ENCODE measurements at regions not wholly inside any gene's neighbourhood (a gene's known extent, or its start where the extent isn't known, plus 50 kb on each side); places are given as distances from the start of the nearest gene placed in this dataset.

DNA sequence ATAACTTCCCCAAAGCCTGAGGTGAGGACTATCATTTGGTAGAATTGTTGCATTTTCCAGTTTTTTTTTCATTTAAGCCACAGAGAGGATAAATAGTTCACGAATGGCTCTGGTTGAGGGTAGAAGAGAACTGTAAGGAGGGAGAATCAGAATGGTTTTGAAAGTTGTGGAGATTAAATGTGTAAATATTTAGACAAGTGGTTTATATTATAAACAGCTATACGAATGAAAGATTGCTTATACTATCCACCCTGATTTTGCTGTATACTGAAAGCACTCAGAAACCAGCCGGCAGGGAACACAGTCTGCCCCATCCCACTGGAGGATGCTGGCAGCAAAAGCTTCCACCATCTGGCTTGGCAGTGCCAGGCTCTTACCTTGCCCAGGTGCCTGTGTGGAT is 341.1 kb downstream of the RAPGEF2 start:
- H4K20me1 ChIP-seq (ENCODE audit: insufficient read depth, low read length), result no peaks in the 10 kb centered on the region
- no peak overlapping the region for H2AFZ ChIP-seq (ENCODE audit: low read depth, low read length)
- no peaks in the 10 kb centered on the region for H3K9me3 ChIP-seq (ENCODE audit: insufficient read depth, low read length)
- H3K27ac ChIP-seq (ENCODE audit: low read length), result no peak overlapping the region
- peaks cover 10% of the 10 kb centered on the region for H3K4me1 ChIP-seq (ENCODE audit: low read length)
- no peak overlapping the region for H3K9ac ChIP-seq (ENCODE audit: low read length)
- no peak overlapping the region for H3K4me2 ChIP-seq (ENCODE audit: low read length)
- no peaks in the 10 kb centered on the region for H3K27me3 ChIP-seq (ENCODE audit: low read depth, low read length)
- TF ChIP-seq, protein P1, sequence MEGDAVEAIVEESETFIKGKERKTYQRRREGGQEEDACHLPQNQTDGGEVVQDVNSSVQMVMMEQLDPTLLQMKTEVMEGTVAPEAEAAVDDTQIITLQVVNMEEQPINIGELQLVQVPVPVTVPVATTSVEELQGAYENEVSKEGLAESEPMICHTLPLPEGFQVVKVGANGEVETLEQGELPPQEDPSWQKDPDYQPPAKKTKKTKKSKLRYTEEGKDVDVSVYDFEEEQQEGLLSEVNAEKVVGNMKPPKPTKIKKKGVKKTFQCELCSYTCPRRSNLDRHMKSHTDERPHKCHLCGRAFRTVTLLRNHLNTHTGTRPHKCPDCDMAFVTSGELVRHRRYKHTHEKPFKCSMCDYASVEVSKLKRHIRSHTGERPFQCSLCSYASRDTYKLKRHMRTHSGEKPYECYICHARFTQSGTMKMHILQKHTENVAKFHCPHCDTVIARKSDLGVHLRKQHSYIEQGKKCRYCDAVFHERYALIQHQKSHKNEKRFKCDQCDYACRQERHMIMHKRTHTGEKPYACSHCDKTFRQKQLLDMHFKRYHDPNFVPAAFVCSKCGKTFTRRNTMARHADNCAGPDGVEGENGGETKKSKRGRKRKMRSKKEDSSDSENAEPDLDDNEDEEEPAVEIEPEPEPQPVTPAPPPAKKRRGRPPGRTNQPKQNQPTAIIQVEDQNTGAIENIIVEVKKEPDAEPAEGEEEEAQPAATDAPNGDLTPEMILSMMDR (IDR thresholded peaks at IDR 0.05; ENCODE audit: low read depth, low read length), result no peak
- TF ChIP-seq EZH2phosphoT487 (IDR thresholded peaks at IDR 0.05; ENCODE audit: low read depth), result no peak
- no peak overlapping the region for H3K4me3 ChIP-seq (ENCODE audit: low read length)
- H3K36me3 ChIP-seq (replicated peaks; ENCODE audit: low read depth, low read length), result no peaks in the 10 kb centered on the region
- H3K79me2 ChIP-seq (ENCODE audit: low read length), result no peaks in the 10 kb centered on the region

DNA sequence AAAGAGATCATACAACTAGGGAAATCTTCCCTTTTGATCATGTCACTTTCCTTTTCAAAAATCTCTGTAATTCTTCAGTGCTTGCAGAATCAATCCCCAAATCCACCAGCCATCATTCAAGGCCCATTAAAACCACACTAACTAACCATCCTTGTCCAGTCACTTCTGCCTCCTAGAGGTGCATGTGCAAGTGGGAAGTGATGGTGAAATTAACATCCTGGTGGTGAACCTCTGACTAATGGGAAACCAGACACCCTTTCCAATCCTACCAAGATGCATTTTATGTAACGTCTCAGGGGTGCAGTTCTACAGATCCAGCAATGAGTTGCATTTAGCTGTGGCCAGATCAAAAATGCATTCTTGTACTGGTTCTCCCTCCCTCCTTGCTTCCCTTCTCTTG is 341.8 kb downstream of the RAPGEF2 start:
- Histone ChIP-seq H3K4me2 (ENCODE audit: low read length) (no peak overlapping the region), H3K4me3 (ENCODE audit: low read length) (no peak overlapping the region), H3K9me3 (ENCODE audit: insufficient read depth, low read length) (no peaks in the 10 kb centered on the region), H3K36me3 (replicated peaks; ENCODE audit: low read depth, low read length) (no peaks in the 10 kb centered on the region), H3K79me2 (ENCODE audit: low read length) (no peaks in the 10 kb centered on the region), H3K9ac (ENCODE audit: low read length) (no peak overlapping the region), H3K27ac (ENCODE audit: low read length) (no peak overlapping the region), H4K20me1 (ENCODE audit: insufficient read depth, low read length) (no peaks in the 10 kb centered on the region), H2AFZ (ENCODE audit: low read depth, low read length) (no peak overlapping the region), H3K27me3 (ENCODE audit: low read depth, low read length) (no peaks in the 10 kb centered on the region), H3K4me1 (ENCODE audit: low read length) (peaks cover 10% of the 10 kb centered on the region)
- TF ChIP-seq, protein P1 (IDR thresholded peaks at IDR 0.05; ENCODE audit: low read depth, low read length), result no peak
- no peak for TF ChIP-seq EZH2phosphoT487 (IDR thresholded peaks at IDR 0.05; ENCODE audit: low read depth)

DNA sequence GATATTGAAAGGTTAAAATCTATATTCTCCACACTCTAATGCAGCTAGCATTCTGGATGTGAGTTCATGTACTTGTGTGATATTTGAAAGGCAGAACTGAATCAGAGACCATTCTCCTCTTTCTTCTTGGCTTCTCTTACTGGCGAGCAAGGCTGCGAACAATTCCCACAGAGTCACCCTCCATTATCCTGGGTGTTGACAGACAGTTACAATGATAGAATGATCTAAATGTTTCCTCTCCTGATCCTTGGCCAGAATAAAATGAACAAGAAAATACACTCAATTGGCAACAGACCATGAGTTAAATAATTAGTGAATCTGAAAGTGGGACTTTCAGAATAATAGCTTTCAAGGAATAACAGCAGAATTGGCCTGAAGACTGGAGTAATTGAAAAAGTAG is 342.8 kb downstream of the RAPGEF2 start:
- no peak for TF ChIP-seq EZH2phosphoT487 (IDR thresholded peaks at IDR 0.05; ENCODE audit: low read depth)
- TF ChIP-seq, protein P1 (IDR thresholded peaks at IDR 0.05; ENCODE audit: low read depth, low read length), result no peak
- Histone ChIP-seq H4K20me1 (ENCODE audit: insufficient read depth, low read length) (no peaks in the 10 kb centered on the region), H3K4me2 (ENCODE audit: low read length) (peak overlapping the region; percentile 76), H3K36me3 (replicated peaks; ENCODE audit: low read depth, low read length) (no peaks in the 10 kb centered on the region), H3K27ac (ENCODE audit: low read length) (no peak overlapping the region), H3K4me1 (ENCODE audit: low read length) (peaks cover 10% of the 10 kb centered on the region), H3K79me2 (ENCODE audit: low read length) (no peaks in the 10 kb centered on the region), H3K9ac (ENCODE audit: low read length) (peak overlapping the region; percentile 10; the same call in 1 of the 2 replicates), H2AFZ (ENCODE audit: low read depth, low read length) (peak overlapping the region; percentile 55), H3K9me3 (ENCODE audit: insufficient read depth, low read length) (no peaks in the 10 kb centered on the region), H3K4me3 (ENCODE audit: low read length) (peak overlapping the region; percentile 63), H3K27me3 (ENCODE audit: low read depth, low read length) (no peaks in the 10 kb centered on the region)

DNA sequence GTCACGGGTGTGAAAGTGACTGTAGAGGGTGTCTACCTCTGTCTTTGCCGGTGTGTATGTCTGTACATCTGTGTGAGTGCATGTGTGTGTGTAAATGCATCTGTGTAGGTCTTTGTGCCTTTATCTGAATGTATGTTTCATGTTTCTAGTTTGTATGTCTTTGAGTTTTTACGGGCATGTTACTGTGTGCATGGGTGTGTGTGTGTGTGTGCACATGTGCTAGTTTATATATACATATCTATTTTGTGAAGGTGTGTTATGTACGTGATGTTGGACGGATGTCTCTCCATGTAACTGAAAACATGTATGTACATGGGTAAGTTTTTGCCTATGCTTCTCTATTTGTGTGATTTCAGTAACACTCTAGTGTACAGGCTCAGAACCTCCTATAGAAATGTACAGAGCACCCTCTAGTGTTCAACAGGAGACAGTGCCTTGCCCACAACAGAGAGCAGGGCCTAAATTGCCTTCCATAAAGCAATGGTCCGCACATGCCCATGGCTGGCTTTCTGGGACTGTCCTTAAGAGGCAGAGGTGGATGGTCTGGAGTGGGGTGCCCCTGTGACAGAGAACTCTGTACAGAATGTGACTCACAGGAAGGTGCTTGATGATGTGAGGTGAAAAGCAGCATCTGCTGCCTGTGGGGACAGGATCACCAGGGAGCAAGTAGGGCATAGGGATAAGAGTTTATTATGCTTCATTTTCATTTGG is 343.5 kb downstream of the RAPGEF2 start:
- H3K4me1 ChIP-seq (ENCODE audit: low read length), result peaks cover 10% of the 10 kb centered on the region

More for the DNA sequence above, 343.5 kb downstream of the RAPGEF2 start:
- peak overlapping the region; percentile 78 for H2AFZ ChIP-seq (ENCODE audit: low read depth, low read length)
- peak overlapping the region; percentile 10; the same call in 1 of the 2 replicates for H3K9ac ChIP-seq (ENCODE audit: low read length)
- H3K27ac ChIP-seq (ENCODE audit: low read length), result no peak overlapping the region
- no peaks in the 10 kb centered on the region for H4K20me1 ChIP-seq (ENCODE audit: insufficient read depth, low read length)
- no peaks in the 10 kb centered on the region for H3K79me2 ChIP-seq (ENCODE audit: low read length)
- peak overlapping the region; percentile 76 for H3K4me2 ChIP-seq (ENCODE audit: low read length)
- H3K27me3 ChIP-seq (ENCODE audit: low read depth, low read length), result no peaks in the 10 kb centered on the region
- H3K4me3 ChIP-seq (ENCODE audit: low read length), result peak overlapping the region; percentile 63
- H3K9me3 ChIP-seq (ENCODE audit: insufficient read depth, low read length), result no peaks in the 10 kb centered on the region
- no peaks in the 10 kb centered on the region for H3K36me3 ChIP-seq (replicated peaks; ENCODE audit: low read depth, low read length)
- TF ChIP-seq EZH2phosphoT487 (IDR thresholded peaks at IDR 0.05; ENCODE audit: low read depth), result no peak
- TF ChIP-seq, protein P1 (IDR thresholded peaks at IDR 0.05; ENCODE audit: low read depth, low read length), result peak; percentile 97

Measured in OCI-LY3 (cell line).